ENCODE measurements at regions not wholly inside any gene's neighbourhood (a gene's known extent, or its start where the extent isn't known, plus 50 kb on each side); places are given as distances from the start of the nearest gene placed in this dataset.
A peak's percentile ranks its signal among the peaks of the same experiment; 100 is the strongest.

DNA sequence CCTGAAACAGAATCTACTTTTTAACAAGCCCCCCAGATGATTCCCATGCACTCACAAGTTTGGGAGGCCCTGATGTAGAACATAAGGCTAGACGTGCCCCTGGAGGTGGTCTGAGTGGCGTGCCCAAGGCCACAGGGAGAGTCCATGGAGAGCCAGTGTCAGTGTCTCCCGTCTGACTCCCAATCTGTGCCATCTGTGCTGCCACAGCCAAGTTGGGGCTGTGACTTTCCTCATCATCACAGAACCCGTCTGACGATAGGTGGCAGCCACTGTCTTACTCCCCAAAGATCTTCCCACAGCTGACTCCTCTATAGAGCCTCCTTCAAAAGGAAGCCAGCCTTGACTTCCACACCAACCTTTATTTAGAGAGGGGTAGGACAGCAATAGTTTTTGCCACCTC is 470.5 kb downstream of the SOX6 start:
- DNase-seq, result no peak

DNA sequence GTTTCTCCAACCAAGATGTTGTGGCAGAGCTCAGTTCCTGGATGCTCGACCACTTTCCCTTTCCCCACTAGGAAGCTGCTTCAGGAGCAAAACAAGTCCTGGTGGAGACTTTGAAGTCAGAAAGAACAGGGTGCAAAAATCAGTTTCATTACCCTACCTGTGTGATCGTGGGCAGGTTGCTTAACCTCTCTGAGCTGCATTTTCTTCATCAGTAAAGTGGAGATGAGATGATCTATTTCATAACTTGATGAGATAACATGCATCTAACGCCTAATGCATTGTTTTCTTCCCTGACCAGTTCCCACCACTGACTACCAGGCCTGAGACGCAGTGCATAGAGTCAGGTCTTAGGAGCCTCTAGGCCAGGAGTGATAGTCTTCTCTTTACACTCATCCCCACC is 470.0 kb downstream of the SOX6 start:
- no peak for DNase-seq

DNA sequence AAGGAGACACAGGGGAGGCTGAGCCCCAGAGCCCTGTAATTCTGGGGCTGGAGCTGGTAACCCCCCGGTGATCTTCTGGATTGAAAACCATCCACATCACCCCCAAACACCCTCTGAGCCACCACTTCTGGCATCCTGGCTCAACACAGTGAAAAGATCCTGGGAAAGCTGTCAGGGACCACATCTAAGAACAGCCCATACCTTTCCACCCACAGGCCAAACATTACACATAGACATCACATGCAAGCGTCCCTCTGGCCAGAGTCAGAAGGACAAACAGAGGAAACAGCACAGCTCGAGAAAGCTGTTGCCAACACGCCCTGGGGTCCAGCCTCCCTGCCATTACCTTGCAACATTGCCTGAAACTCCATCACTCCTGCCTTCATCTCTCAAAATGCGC is 469.5 kb downstream of the SOX6 start:
- DNase-seq, result no peak

DNA sequence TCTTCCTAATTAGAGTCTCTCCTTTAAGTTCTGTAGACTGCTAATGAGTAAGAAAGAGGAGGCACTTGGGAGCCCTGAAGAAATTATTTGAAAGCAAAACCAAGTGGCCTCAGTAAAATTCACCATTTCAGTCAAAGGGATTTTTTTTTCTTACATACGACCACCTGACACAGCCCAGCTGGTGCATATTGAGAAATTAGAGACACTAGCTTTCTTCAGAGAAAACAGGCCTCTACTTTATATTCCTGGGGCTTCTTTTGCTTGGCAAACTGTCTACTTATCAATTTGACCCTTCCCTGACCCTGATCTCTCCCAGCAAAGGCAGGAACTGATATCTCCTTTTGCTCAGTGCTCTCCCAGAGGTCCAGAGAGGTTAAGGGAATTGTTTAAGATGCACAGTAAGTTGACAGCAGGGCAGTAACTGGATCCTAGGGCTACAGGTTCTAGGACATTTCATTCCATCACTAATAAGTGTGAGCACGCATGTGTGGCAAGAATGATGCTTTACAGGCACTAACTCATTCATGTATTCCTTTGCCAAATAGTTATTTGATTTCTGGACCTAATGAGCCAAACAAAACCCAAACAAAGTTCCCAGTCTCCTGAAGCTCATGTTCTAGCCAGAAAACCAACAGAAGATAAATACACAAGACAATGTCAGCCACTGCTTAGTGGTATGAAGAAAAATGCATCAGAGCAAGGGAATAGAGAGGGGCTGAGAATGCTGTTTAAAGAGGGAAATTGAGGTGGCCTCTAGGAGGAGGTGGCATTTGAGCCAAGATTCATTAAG is 467.6 kb downstream of the SOX6 start:
- no peak for DNase-seq

DNA sequence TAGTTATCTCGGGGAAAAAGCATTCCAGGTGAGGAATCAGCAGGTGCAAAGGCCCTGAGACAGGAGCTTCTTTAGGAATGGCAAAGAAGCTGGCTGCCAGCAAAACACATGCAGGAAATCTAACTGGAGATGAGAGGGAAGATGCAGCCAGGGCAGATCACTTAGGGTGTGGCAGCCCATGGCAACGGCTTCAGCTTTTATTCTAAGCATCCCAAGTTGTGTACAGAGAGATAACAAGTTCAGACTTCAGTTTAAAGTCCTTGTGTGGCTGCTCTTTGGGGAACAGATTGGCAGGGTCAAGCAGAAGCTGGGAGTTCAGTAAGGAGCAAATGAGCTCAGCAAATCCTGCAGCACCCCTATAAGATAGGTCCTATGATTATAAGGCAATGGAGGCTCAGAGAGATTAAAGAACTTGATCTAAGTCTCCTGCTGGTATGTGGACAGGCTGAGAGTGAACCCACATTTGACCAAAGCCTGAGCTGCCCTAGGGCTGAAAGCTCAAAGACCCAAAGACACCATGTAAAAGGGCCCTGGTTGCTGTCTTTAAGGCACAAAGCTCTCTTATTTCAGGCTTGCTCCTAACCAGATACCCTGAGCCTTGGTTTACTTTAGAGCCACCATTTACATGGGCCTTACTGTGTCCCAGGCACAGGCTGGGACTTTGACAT is 466.8 kb downstream of the SOX6 start:
- DNase-seq, result no peak

DNA sequence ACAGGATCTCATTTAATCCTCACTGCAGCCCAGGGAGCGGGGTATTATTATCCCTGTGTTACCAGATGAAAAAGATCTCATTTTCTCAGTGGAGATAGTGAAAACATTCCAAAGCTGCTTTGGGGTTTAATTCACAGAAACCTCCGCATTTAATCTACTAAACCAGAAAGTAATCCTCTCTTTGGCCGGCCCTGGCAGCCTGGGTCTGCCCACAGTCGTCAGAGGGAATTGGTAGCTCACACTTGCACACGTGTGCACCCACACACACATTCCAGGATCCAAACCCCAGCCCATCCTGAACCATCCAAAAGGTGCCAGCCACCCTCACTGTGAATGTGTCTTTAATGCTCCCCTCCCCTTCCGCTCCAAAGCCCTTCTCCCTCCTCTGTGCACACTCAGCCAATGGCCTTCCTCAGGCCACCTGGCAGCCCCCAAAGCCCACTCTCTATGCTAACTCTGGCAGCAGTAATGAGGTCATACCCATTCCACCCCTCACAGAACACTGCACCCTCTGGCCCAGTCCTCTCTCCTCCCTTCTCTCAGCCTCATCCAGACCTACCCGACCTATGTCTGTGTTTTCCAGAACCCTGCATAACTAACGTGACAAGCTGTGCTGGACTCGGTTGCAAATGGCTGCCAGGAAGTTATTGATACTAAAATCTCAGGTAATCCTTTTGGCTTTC is 466.2 kb downstream of the SOX6 start:
- DNase-seq, result no peak

DNA sequence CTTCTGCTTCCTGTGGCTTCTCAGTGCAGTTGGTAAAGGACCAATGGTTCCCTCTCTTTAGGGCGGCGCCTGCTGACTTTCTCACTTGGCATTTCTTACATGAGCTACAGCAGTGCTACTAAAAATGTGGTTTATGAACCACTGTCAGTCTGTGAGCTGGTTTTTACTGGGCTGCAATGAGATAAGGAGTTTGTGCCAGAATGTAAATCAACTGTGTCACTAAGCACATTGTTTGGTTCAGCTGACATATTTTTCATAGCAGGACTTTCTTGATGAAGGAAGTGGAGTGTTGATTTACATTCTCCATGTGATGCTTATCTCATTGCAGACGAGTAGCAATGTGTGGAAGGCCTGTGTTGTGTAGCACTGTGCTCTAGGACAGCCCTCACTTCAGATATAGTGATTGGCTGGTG is 463.3 kb downstream of the SOX6 start:
- DNase-seq, result no peak

DNA sequence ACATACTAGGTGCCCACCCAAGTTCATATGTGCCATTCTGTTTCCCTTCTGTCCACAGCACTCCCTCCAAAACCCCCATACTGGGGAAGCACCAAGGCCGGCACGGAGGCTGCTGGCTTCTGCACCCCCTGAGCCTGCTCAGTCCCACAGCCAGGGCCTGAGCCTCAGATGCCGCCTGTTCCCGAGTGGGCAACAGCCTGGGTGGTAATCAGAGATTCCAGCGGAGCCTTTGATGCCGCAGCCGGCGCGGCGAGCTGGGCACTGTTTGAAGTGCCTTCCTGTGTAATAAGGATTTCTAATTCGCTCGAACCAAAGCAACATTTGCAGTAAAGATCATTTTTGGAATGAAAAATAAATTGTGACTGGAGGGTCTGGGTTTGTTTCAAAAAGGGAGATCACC is 460.3 kb downstream of the SOX6 start:
- DNase-seq, result no peak

DNA sequence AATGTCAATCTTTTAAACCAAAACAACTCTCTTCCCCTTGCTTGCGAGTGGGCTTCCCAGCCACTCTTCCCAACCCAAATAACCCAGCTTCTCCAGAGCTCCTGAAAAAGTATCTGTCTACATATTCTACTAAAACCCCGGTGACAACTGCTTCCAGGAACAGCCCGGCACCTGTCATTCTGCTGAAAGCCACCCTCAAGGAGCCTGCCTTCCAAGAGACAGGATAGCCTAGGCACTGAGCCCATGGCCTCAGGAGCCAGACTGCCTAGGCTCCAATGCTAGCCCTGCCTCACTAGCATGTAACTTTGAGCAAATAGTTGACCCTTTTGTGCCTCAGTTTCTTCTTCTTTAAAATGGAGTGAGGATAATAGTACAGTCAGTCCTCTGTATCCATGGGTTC is 459.8 kb downstream of the SOX6 start:
- no peak for DNase-seq

DNA sequence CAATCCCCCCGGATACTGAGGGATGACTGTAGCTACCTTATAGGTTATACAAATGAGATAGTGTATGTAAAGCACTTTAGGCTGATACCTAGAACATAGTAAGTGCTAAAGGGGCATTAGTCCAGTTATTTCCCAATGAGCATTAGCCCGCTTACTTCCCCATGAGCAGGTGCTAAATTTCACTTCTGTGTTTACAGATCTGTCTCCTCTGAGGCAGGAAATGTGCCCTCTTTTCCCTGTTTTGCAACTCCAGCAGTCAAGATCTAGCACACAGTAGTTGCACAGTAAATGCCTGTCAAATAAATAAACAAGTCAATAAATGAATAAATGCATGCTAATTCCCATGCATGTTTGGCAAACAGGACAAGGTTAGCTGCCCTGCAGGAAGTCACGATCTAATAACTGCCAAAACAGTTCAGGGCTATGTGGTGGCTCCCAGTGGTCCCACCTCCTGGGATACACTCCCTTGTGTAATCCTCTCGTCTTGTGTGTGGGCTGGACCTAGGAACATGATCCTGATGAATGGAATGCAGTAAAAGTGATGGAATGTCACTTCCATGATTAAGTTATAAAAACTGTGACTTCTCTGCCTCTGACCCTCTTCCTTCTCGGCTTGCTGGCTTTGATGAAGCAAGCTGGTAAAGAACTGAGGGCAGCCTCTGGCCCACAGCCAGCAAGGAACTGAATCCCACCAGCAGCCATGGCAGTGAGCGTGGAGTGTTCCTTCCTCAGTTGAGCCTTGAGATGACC is 459.0 kb downstream of the SOX6 start:
- no peak for DNase-seq

DNA sequence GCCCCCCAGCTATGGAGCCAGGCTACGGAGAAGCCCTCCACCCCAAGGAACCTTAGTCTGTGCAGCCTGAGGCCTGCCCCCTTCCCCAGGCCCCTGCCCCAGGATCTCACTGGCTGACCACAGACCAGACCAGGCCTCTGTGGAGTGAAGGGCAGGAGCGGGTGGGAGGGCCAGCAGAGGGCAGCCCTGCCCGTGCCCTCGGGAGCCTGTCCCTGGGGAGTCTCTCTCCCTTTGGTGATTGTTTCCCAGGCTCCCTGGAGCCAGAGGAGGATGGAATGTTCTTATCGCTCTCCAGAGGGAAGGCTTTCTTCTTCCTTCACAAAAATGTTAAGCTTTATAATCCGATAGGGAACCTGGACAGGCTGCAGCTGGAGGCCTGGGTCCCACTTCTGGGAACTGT is 455.3 kb downstream of the SOX6 start:
- no peak for DNase-seq

DNA sequence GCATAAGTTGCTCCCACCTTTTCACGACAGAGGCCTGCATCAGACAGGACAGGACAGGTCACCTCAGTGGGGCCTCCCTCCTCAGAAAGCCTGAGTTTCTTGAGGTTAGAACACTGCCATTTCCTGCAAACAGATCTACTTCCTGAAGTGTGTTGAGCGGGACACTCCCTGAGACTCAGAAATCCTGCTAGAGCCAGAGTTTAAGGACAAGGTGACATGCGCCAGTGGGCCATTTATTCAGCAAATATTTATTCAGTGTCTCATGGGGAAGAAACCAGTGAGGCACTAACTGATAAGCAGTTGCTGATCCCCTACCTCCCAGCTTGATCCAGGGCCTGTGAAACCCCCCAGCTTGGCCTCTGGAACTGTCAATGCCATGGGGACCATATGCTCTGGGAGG is 454.6 kb downstream of the SOX6 start:
- DNase-seq, result no peak

DNA sequence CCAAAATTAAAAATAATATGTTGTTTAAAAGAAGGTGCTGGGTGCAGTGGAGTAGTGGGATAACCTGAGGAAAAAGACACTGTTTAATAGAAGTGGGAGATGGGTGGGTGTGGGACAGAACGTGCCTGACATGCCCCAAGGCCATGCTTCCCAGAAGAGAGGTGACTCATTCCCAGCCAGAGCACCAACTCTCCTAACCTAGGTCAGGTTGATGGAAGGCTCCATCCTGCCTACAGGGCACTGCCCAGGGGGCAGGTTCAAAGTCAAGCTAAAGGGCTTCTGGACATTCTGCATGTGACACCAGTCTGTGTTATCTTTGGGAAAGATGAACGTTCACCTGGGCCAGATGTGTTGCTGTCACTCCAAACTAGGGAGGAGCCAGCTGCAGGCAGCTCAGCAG is 453.1 kb downstream of the SOX6 start:
- DNase-seq, result no peak

DNA sequence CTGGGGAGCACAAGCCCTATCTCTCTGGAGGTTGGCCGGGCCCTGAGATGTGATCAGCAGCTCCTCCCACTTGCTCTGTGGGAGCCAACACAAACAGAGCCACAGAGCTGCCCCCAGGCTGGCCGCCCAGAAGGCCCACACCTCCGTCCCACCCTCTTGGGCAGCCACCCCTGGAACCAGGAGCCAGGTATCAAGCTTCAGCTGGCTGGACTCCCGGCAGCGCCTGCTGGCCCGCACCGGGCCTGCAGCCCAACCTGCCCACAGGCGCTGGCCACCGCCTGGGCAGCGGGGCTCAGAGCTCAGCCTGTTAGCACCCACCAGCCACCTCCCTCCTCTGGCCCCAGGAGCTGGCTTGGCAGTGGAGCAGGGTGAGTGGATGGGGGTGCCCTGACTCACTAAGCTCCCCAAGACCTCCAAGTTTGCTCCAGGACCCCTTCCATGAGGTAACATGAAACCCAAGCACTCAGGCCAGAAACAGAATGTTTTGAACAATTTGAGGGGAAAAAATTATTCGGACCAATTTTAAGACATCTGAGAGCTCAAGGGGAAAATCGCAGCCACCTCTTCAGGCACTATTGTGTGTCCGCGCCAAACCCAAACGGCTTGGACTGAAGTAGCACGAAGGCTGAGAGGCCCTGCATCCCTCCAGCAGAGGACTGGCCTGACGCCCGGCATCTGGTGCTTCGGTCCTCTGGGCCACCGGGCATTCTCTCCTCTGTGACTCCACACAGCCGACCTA is 450.8 kb downstream of the SOX6 start:
- DNase-seq, result no peak

DNA sequence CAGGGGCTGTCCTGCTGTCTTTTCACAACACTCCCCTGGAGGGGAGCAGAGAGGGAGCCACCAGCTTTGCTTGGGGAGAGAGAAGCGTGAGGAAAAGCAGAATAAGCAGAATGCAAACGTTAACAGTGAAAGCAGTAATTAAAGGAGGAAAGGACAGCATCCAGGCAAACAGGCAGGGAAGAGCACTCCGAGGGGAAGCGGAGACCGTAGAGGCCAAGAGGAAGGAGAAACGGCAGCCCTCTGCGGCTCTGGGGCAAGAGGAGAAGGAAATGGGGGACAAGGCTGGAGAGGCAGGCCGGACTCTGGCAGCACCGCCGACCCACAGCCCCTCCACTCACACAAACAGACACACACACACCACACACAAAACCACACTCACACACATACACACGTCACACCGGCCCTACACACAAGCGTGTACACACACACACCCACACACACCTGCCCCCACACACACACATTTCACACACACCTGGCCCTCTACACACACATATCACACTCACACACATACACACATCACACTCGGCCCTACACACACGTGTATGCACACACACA is 449.8 kb downstream of the SOX6 start:
- no peak for DNase-seq

DNA sequence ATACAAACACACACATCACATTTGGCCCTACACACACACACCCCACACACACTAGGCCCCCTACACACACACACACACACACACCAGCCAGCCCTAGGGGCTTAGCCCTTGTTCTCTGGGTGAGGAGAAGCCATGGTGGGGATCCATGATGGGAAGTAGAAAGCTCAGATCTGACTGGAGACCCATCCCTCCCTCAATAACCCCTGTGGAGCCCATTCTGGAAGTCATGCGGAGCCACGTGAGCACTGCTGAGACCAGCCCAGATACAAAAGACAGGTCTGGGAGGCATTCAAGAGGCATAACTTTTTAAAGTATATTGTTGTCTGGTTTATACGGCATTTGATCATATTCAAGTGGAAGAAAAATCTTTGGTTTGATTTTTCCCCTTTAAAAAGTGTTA is 448.5 kb downstream of the SOX6 start:
- DNase-seq, result no peak

DNA sequence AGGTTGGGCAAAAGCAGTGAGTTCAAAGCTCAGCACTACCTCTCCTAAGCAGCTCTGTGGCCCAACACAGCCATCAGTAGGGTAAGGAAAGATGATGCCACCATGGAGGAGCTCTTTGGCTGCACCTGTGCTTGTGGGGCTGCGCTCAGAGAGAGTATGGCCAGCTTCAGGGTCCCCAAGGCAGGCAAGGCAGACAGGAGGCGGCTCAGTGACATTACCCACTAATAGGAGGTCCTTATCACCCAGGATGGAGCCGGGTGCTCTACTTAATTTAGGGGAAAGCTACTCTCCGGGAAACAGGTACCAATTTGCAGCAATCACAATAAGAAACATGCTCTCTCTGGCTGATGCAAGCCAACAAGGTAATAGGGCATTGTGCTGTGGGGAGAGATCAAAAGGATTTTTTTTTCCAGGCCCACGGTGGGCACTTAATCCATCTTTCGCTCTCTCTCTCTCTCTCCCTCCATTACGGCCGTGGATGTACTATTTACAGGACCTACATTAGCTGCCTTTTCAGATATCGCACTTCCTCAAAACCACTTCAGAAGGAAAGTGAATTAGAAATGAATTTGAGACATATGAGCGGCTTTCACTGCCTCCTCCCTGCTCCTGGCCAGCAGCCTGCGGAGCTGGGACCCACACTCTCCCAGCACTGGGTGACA is 446.3 kb downstream of the SOX6 start:
- DNase-seq, result no peak

DNA sequence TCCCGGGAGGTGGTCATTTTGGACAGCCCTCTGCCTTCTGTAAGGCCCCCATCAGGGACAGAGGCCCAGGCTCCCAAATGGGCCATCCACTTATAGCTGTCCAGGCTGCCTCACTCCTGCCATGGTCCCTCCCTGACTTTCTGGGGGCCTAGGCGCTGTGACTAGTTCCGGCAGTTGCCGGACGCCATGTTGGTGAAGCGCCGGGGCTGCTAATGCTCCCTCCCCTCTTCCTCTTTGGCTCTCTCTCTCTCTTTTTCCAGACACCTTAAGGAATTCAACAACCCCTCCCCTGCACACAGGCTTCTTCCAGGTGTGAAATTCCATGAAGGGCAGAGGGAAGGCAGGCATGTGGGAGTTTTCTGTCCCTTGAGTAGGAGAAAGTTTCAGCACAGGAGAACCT is 445.6 kb downstream of the SOX6 start:
- DNase-seq, result no peak

DNA sequence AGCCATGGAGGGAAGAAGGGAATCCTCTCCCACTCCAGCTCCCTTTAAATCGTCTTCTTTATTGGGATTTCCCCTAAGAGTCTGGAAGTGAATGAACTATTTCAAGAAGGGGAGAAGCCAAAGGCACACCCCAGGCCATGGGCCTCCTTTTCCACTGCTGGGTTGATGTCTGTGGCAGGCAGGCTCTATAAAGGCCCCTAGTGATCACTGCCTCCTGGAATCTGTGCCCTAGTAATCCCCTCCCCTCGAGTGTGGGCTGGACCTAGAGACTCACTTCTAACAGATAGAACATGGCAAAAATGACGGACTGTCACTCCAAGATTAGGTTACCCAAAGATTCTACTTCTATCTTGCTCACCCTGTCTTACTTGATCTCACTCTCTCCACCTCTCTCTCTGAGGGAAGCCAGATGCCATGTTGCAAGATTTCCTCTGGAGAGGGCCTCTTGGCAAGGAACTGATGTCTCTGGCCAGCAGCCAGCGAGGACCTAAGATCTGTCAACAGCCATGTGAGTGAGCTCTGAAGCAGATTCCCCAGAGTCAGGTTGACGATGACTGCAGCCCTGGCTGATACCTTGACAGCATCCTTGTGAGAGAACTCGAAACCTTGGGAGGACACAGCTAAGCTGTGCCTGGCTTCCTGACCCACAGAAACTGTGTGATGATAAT is 444.8 kb downstream of the SOX6 start:
- peak; percentile 20 for DNase-seq

DNA sequence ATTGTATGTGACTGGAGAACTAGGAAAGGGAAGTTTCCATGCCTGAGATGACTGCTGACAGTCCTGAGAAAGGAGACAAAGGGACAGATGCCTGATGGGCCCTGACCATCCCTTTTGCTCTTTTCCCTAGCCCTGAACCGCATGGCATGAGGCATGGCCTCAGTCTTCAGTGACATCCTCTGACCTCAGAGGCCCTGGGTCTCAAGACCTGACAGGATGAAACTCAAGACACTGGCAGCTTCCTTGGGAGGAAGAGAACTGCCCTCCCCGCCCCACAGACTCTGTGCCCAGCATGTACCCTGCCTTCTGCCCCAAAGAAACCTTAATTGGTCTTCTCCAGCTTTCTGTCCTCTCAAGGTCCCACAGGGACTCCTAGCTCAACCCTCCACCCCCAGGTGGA is 444.1 kb downstream of the SOX6 start:
- no peak for DNase-seq

DNA sequence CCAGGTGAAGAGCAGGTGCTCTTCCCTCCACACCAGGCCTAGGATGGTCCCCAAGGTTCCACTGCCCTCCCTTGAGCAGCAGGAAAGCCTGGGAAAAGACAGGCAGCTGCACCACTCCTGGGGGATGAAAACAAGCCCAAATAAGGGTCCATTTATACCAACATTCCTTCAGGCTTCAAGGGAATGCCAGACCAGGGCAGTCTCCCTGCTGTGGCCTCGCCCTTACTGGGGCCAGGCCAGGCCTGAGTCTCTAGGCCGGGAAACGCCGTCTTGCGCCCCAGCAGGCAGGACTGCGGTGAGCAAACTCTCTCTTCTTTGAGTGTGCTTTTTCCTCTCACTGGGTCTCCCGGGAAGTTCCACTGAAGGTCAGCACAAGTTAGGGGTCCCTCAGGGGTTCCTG is 443.5 kb downstream of the SOX6 start:
- no peak for DNase-seq
